ENCODE measurements at regions not wholly inside any gene's neighbourhood (a gene's known extent, or its start where the extent isn't known, plus 50 kb on each side); places are given as distances from the start of the nearest gene placed in this dataset.
A peak's percentile ranks its signal among the peaks of the same experiment; 100 is the strongest.
"Not testable (repeated sequence)": the region's sequence is repeated elsewhere in the genome, so short reads cannot be mapped to it uniquely, and the experiment has no call there.

- peak in 1 of 10 donors; percentile 73 for DNase-seq
Observed at GRCh38 chrX:85808217-85808616, 239.1 kb downstream of the CHM start.

GRCh38 chrX:85772391-85772790 lies 275.0 kb downstream of the CHM start:
- intact Hi-C loops (cut with DNase I) = not testable (repeated sequence)
- DNase-seq = peak in 2 of 10 donors; percentile 39 to 79

More at GRCh38 chrX:85808217-85808616, 239.1 kb downstream of the CHM start:
- intact Hi-C loops (cut with DNase I) = no loop called here

- DNase-seq = no peak
- intact Hi-C loops (cut with DNase I) = no loop called here
Observed at GRCh38 chrX:85765651-85766050, 281.7 kb downstream of the CHM start.

- DNase-seq; intact Hi-C loops (cut with DNase I): not testable (repeated sequence)
Observed at GRCh38 chrX:85723025-85723424, 324.3 kb downstream of the CHM start.

GRCh38 chrX:85703233-85703632 lies 323.8 kb upstream of the POF1B start:
- intact Hi-C loops (cut with DNase I); DNase-seq: not testable (repeated sequence)

GRCh38 chrX:85698921-85699320 lies 319.5 kb upstream of the POF1B start:
- intact Hi-C loops (cut with DNase I) = no loop called here
- no peak for DNase-seq

GRCh38 chrX:85685843-85686242 lies 306.4 kb upstream of the POF1B start:
- DNase-seq = peak in 1 of 10 donors; percentile 54
- intact Hi-C loops (cut with DNase I) = no loop called here

GRCh38 chrX:85666471-85666870 lies 287.0 kb upstream of the POF1B start:
- intact Hi-C loops (cut with DNase I) = no loop called here
- no peak for DNase-seq

- intact Hi-C loops (cut with DNase I); DNase-seq: not testable (repeated sequence)
Observed at GRCh38 chrX:85663970-85664369, 284.5 kb upstream of the POF1B start.

- intact Hi-C loops (cut with DNase I) = no loop called here
- no peak for DNase-seq
Observed at GRCh38 chrX:85630901-85631300, 251.4 kb upstream of the POF1B start.

GRCh38 chrX:85627363-85627762 lies 247.9 kb upstream of the POF1B start:
- DNase-seq = no peak
- intact Hi-C loops (cut with DNase I) = no loop called here

- intact Hi-C loops (cut with DNase I) = no loop called here
- peak in 1 of 10 donors; percentile 34 for DNase-seq
Observed at GRCh38 chrX:85622635-85623034, 243.2 kb upstream of the POF1B start.

- DNase-seq = peak in 1 of 10 donors; percentile 38
Observed at GRCh38 chrX:85620466-85620865, 241.0 kb upstream of the POF1B start.

GRCh38 chrX:85619962-85620361 lies 240.5 kb upstream of the POF1B start:
- intact Hi-C loops (cut with DNase I) = no loop called here
- no peak for DNase-seq

More at GRCh38 chrX:85620466-85620865, 241.0 kb upstream of the POF1B start:
- intact Hi-C loops (cut with DNase I) = no loop called here

- intact Hi-C loops (cut with DNase I) = no loop called here
- DNase-seq = no peak
Observed at GRCh38 chrX:85611926-85612325, 232.5 kb upstream of the POF1B start.

GRCh38 chrX:85592980-85593379 lies 213.5 kb upstream of the POF1B start:
- no peak for DNase-seq
- intact Hi-C loops (cut with DNase I) = no loop called here

- DNase-seq = no peak
- intact Hi-C loops (cut with DNase I) = no loop called here
Observed at GRCh38 chrX:85591536-85591935, 212.1 kb upstream of the POF1B start.

- intact Hi-C loops (cut with DNase I) = no loop called here
- DNase-seq = no peak
Observed at GRCh38 chrX:85590638-85591037, 211.2 kb upstream of the POF1B start.

- no peak for DNase-seq
- intact Hi-C loops (cut with DNase I) = no loop called here
Observed at GRCh38 chrX:85573801-85574200, 194.3 kb upstream of the POF1B start.

- intact Hi-C loops (cut with DNase I) = no loop called here
Observed at GRCh38 chrX:85570496-85570895, 191.0 kb upstream of the POF1B start.

GRCh38 chrX:85569686-85570085 lies 190.2 kb upstream of the POF1B start:
- DNase-seq = no peak
- intact Hi-C loops (cut with DNase I) = no loop called here

More at GRCh38 chrX:85570496-85570895, 191.0 kb upstream of the POF1B start:
- DNase-seq = no peak

GRCh38 chrX:85569096-85569495 lies 189.6 kb upstream of the POF1B start:
- intact Hi-C loops (cut with DNase I) = no loop called here
- DNase-seq = no peak

GRCh38 chrX:85561231-85561630 lies 181.8 kb upstream of the POF1B start:
- no peak for DNase-seq
- intact Hi-C loops (cut with DNase I) = no loop called here
